ENCODE measurements at regions not wholly inside any gene's neighbourhood (a gene's known extent, or its start where the extent isn't known, plus 50 kb on each side); places are given as distances from the start of the nearest gene placed in this dataset.

DNA sequence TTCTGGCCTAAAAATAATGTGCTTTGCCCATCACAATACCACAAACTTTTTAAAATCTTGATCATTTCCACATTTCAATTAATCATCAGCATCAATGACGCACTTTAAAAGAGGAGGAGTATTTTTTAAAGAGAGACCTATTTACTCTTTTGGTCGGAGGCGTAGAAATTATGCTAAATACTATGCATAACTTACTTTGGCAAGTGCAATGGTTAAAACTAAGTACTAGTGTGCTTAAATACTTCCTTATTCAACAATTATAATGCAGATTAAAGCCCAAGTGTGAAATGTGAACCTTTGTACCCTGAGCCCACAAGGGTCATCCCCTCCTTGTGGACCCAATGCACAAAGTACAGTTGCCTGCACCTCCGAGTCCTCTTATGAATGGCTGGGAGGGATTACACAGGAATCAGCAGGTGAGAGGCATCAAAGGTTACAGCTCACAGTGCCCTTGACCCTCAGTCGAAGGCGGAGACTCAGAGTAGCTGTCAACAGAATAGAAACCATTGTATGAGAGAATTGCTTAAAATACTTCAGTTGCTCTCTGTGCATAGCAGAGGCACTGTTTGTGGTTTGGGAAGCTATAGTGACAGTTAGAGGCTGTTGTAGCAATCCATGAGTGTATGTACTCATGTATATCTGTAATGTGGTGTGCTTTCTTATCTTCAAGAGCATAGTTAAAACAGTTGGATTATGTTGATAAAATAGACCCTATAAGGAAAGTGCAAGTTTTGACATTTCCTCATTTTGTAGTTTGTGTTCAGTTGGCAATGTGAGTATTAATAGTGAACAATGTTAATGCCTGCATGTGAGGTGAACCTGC is 151.7 kb upstream of the ITGA4 start:
- Histone ChIP-seq H3K9me2 (replicated peaks; ENCODE audit: insufficient read depth, low read length) (no peaks in the 10 kb centered on the region), H3K4me1 (ENCODE audit: low read length) (peaks cover 82% of the 10 kb centered on the region), H2AFZ (ENCODE audit: low read length) (no peak overlapping the region), H3K4me2 (ENCODE audit: low read depth, low read length, poor library complexity, severe bottlenecking) (peak overlapping the region; percentile 65), H3K9me3 (ENCODE audit: low read length) (no peaks in the 10 kb centered on the region), H3K27ac (ENCODE audit: low read length) (peak overlapping the region; percentile 99), H3K27me3 (ENCODE audit: low read length) (no peaks in the 10 kb centered on the region), H4K20me1 (ENCODE audit: insufficient read depth, low read depth, low read length) (no peaks in the 10 kb centered on the region), H3K79me2 (ENCODE audit: low read length) (no peaks in the 10 kb centered on the region), H3K9ac (ENCODE audit: low read length) (peak overlapping the region; percentile 65), H3K4me3 (ENCODE audit: low read length) (peak overlapping the region; percentile 40), H3K36me3 (ENCODE audit: insufficient read depth, low read length) (no peaks in the 10 kb centered on the region)
- peak; percentile 92 for DNase-seq

DNA sequence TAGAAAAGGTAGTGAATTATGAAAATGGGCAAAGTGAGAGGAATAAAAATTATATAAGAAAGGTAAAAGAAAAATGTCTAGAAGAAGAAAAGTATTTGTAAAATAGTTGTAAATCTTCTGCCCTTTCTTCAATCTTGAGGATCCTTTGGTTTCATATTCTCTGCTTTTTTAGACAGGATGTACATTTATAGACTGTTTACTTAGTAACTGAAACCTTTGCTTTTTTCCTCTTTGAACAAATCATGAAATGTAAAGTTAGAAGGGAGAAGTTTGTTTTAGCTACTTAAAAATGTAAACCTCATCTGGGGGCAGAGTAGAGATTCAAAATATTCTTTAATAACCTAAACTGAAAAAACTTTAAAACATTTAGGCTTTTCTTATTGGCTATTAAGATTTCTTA is 150.4 kb upstream of the ITGA4 start:
- H3K4me3 ChIP-seq (ENCODE audit: low read length): peak overlapping the region; percentile 40
- DNase-seq: peak; percentile 79

DNA sequence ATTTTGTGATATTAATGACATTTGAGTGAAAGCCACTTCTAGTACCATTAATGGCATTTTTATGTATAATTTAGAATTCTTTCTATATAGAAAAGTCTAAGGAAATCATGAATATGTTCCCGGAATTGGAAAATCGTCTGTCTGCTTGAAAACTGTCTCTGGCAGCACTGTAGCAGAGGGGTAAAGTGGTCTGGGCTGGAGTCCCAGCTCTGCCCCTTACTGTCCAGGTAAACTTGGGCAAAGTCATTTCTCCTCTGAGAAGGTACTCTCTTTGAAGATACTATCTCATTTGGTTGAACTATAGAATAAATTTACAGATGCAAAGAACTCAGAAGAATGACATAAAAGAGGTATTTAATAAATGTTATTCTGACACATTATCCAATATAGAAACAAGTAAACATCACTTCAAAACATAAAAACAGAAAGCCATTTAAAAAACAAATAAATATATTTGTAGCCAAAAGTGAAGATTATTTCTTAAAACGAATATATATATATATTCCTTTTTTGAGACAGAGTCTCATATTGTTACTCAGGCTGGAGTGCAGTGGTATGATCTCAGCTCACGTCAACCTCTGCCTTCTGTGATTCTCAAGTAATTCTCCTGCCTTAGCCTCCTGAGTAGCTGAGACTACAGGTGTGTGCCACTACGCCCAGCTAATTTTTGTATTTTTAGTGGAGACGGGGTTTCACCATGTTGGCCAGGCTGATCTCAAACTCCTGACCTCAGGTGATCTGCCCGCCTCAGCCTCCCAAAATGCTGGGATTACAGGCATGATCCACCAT is 149.8 kb upstream of the ITGA4 start:
- Histone ChIP-seq H3K4me2 (ENCODE audit: low read depth, low read length, poor library complexity, severe bottlenecking) (peak overlapping the region; percentile 65), H3K4me3 (ENCODE audit: low read length) (peak overlapping the region; percentile 40)

More for the DNA sequence above, 150.4 kb upstream of the ITGA4 start:
- peak overlapping the region; percentile 65 for H3K9ac ChIP-seq (ENCODE audit: low read length)
- H3K79me2 ChIP-seq (ENCODE audit: low read length): no peaks in the 10 kb centered on the region
- no peaks in the 10 kb centered on the region for H3K9me3 ChIP-seq (ENCODE audit: low read length)
- no peaks in the 10 kb centered on the region for H3K27me3 ChIP-seq (ENCODE audit: low read length)
- peak overlapping the region; percentile 99 for H3K27ac ChIP-seq (ENCODE audit: low read length)
- H3K36me3 ChIP-seq (ENCODE audit: insufficient read depth, low read length): no peaks in the 10 kb centered on the region
- no peaks in the 10 kb centered on the region for H4K20me1 ChIP-seq (ENCODE audit: insufficient read depth, low read depth, low read length)
- H2AFZ ChIP-seq (ENCODE audit: low read length): no peak overlapping the region
- H3K4me2 ChIP-seq (ENCODE audit: low read depth, low read length, poor library complexity, severe bottlenecking): peak overlapping the region; percentile 65
- peaks cover 95% of the 10 kb centered on the region for H3K4me1 ChIP-seq (ENCODE audit: low read length)
- no peaks in the 10 kb centered on the region for H3K9me2 ChIP-seq (replicated peaks; ENCODE audit: insufficient read depth, low read length)

DNA sequence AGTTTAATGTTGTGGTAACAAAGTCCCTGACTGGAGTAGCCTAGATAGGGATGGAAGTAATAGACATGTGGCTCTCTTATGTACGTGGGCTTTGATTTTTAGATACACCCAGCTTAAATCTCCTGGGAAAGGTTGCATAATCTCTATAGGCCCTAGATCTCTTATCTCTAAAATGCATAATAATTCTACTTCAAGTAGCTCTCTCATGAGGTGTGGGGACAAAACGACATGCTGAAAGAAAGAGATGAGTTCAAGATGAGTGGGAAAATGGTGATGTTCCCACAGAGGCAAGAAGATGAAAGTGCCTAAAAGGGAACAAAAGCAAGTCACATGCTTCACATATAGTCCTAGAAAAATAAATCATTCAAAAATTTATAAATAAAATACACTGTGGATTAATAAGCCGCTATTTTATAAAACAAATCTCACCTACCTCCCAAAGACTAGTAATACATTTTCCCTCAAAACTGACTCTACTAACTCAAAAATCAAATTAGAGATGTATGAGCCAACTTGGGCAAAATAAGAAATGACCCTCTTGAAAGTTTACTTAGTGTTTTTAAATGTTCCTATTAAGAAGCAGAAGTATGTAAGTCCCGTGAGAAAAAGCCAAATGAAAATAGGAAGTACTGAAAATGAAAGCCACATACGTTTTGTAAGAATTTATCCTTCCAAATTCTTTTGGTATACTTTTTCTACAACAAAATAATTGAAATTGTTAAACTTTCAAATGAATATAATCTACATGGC is 148.2 kb upstream of the ITGA4 start:
- peak; percentile 86 for DNase-seq
- Histone ChIP-seq H3K4me3 (ENCODE audit: low read length) (peak overlapping the region; percentile 46), H3K27me3 (ENCODE audit: low read length) (no peaks in the 10 kb centered on the region), H3K36me3 (ENCODE audit: insufficient read depth, low read length) (no peaks in the 10 kb centered on the region), H2AFZ (ENCODE audit: low read length) (no peak overlapping the region), H4K20me1 (ENCODE audit: insufficient read depth, low read depth, low read length) (no peaks in the 10 kb centered on the region), H3K9me3 (ENCODE audit: low read length) (no peaks in the 10 kb centered on the region), H3K9me2 (replicated peaks; ENCODE audit: insufficient read depth, low read length) (no peaks in the 10 kb centered on the region), H3K9ac (ENCODE audit: low read length) (peak overlapping the region; percentile 65), H3K27ac (ENCODE audit: low read length) (peak overlapping the region; percentile 99), H3K4me2 (ENCODE audit: low read depth, low read length, poor library complexity, severe bottlenecking) (peak overlapping the region; percentile 65), H3K79me2 (ENCODE audit: low read length) (no peaks in the 10 kb centered on the region), H3K4me1 (ENCODE audit: low read length) (peaks cover 100% of the 10 kb centered on the region)

More for the DNA sequence above, 149.8 kb upstream of the ITGA4 start:
- no peaks in the 10 kb centered on the region for H3K36me3 ChIP-seq (ENCODE audit: insufficient read depth, low read length)
- peak; percentile 68 for DNase-seq
- no peak overlapping the region for H2AFZ ChIP-seq (ENCODE audit: low read length)
- no peaks in the 10 kb centered on the region for H3K27me3 ChIP-seq (ENCODE audit: low read length)
- no peaks in the 10 kb centered on the region for H3K9me2 ChIP-seq (replicated peaks; ENCODE audit: insufficient read depth, low read length)
- H3K27ac ChIP-seq (ENCODE audit: low read length): peak overlapping the region; percentile 99
- H3K9ac ChIP-seq (ENCODE audit: low read length): peak overlapping the region; percentile 65
- H3K79me2 ChIP-seq (ENCODE audit: low read length): no peaks in the 10 kb centered on the region
- H3K4me1 ChIP-seq (ENCODE audit: low read length): peaks cover 95% of the 10 kb centered on the region
- H3K9me3 ChIP-seq (ENCODE audit: low read length): no peaks in the 10 kb centered on the region
- H4K20me1 ChIP-seq (ENCODE audit: insufficient read depth, low read depth, low read length): no peaks in the 10 kb centered on the region

DNA sequence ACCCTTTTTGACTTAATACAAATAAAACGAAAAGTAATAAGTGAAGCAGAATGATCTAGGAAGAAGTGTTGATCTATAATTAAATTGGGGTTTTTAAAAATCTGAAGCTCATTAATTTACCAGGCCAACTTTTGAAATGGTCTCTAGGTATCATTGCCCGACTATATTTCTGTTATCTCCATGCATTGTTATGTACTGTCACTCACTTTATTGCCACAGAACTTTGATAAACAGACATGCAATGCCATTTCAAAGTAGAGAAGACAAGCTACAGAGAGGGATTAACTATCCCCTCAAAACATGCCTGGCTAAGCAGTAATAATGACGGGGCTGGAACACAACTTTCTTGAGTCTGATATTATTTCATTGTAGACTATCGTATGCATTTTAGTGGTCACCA is 147.6 kb upstream of the ITGA4 start:
- no peaks in the 10 kb centered on the region for H3K9me3 ChIP-seq (ENCODE audit: low read length)
- no peaks in the 10 kb centered on the region for H4K20me1 ChIP-seq (ENCODE audit: insufficient read depth, low read depth, low read length)
- H3K79me2 ChIP-seq (ENCODE audit: low read length): no peaks in the 10 kb centered on the region
- peaks cover 100% of the 10 kb centered on the region for H3K4me1 ChIP-seq (ENCODE audit: low read length)
- no peaks in the 10 kb centered on the region for H3K36me3 ChIP-seq (ENCODE audit: insufficient read depth, low read length)
- no peaks in the 10 kb centered on the region for H3K27me3 ChIP-seq (ENCODE audit: low read length)
- H3K4me2 ChIP-seq (ENCODE audit: low read depth, low read length, poor library complexity, severe bottlenecking): peak overlapping the region; percentile 65
- no peak overlapping the region for H2AFZ ChIP-seq (ENCODE audit: low read length)
- DNase-seq: peak; percentile 72
- peak overlapping the region; percentile 99 for H3K27ac ChIP-seq (ENCODE audit: low read length)
- peak overlapping the region; percentile 65 for H3K9ac ChIP-seq (ENCODE audit: low read length)
- no peaks in the 10 kb centered on the region for H3K9me2 ChIP-seq (replicated peaks; ENCODE audit: insufficient read depth, low read length)
- peak overlapping the region; percentile 46 for H3K4me3 ChIP-seq (ENCODE audit: low read length)

DNA sequence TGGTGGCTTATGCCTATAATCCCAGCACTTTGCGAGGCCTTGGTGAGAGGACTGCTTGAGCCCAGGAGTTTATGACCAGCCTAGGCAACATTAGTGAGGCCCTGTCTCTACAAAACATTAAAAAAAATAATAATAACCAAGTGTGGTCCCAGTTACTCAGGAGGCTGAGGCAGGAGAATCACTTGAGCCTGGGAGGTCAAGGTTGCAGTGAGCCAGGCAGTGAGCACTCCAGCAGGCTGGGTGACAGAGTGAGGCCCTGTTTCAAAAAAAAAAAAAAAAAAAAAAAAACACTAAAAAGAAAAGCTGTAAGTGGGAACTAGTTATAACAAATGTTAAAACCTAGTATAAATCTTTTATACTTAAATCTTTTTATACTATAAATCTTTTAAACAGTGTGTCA is 146.2 kb upstream of the ITGA4 start:
- peak overlapping the region; percentile 22; the same call in 1 of the 2 replicates for H3K9ac ChIP-seq (ENCODE audit: low read length)
- DNase-seq: peak; percentile 69
- H3K4me3 ChIP-seq (ENCODE audit: low read length): no peak overlapping the region
- peaks cover 95% of the 10 kb centered on the region for H3K4me1 ChIP-seq (ENCODE audit: low read length)
- H3K4me2 ChIP-seq (ENCODE audit: low read depth, low read length, poor library complexity, severe bottlenecking): peak overlapping the region; percentile 65
- peak overlapping the region; percentile 99 for H3K27ac ChIP-seq (ENCODE audit: low read length)
- H3K36me3 ChIP-seq (ENCODE audit: insufficient read depth, low read length): no peaks in the 10 kb centered on the region
- H3K9me2 ChIP-seq (replicated peaks; ENCODE audit: insufficient read depth, low read length): no peaks in the 10 kb centered on the region
- H4K20me1 ChIP-seq (ENCODE audit: insufficient read depth, low read depth, low read length): no peaks in the 10 kb centered on the region
- H3K27me3 ChIP-seq (ENCODE audit: low read length): no peaks in the 10 kb centered on the region
- no peaks in the 10 kb centered on the region for H3K9me3 ChIP-seq (ENCODE audit: low read length)
- no peak overlapping the region for H2AFZ ChIP-seq (ENCODE audit: low read length)
- no peaks in the 10 kb centered on the region for H3K79me2 ChIP-seq (ENCODE audit: low read length)

DNA sequence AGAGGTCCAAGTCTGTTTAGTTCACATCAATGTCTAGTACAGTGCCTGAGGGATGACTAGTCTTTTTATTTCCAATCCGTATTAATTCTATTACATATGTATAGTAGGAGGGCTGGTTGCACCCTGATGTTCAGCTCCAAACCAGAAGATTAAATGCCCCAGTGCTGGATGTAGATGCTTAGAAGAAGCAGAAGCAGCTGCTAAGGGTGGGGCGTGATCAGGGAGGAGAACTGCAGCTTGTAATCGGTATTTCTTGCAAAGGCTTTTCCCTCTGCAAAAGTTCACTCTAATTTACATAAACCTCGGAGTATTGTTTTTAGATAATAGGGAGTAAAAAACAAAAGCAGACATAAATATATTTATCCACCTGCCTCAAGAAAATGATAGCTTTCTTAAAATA is 145.3 kb upstream of the ITGA4 start:
- no peaks in the 10 kb centered on the region for H3K9me3 ChIP-seq (ENCODE audit: low read length)
- H3K9me2 ChIP-seq (replicated peaks; ENCODE audit: insufficient read depth, low read length): no peaks in the 10 kb centered on the region
- no peaks in the 10 kb centered on the region for H3K36me3 ChIP-seq (ENCODE audit: insufficient read depth, low read length)
- no peaks in the 10 kb centered on the region for H4K20me1 ChIP-seq (ENCODE audit: insufficient read depth, low read depth, low read length)
- H3K27me3 ChIP-seq (ENCODE audit: low read length): no peaks in the 10 kb centered on the region
- peaks cover 89% of the 10 kb centered on the region for H3K4me1 ChIP-seq (ENCODE audit: low read length)
- H3K4me3 ChIP-seq (ENCODE audit: low read length): peak overlapping the region; percentile 17; the same call in 1 of the 2 replicates
- peak overlapping the region; percentile 44 for H3K4me2 ChIP-seq (ENCODE audit: low read depth, low read length, poor library complexity, severe bottlenecking)
- DNase-seq: peak; percentile 76
- H3K79me2 ChIP-seq (ENCODE audit: low read length): no peaks in the 10 kb centered on the region
- peak overlapping the region; percentile 99 for H3K27ac ChIP-seq (ENCODE audit: low read length)
- H3K9ac ChIP-seq (ENCODE audit: low read length): peak overlapping the region; percentile 39
- H2AFZ ChIP-seq (ENCODE audit: low read length): 0 out of 2 replicates have a peak overlapping the region, but pooled peaks have one; percentile 9
